DOHH2 (cell line): ENCODE measurements at regions not wholly inside any gene's neighbourhood (a gene's known extent, or its start where the extent isn't known, plus 50 kb on each side); places are given as distances from the start of the nearest gene placed in this dataset.
A peak's percentile ranks its signal among the peaks of the same experiment; 100 is the strongest.

Experiments
- H3F3A ChIP-seq: fragments of 200-600 bp; sonication (generic), shearing (Covaris generic); 2 replicates; pipeline ENCODE4 v1.6.0; 2016; ENCODE audit warnings: antibody characterized with exemption, mild to moderate bottlenecking; ENCODE audit not compliant: control insufficient read depth, insufficient read depth
- H3K27ac ChIP-seq: fragments of 200-600 bp; sonication (generic); 2 replicates; pipeline ENCODE4 v1.5.1; 2014; ENCODE audit warnings: low read depth, mild to moderate bottlenecking, low read length, moderate library complexity
- H3K27me3 ChIP-seq: fragments of 200-600 bp; sonication (generic); 2 replicates; pipeline ENCODE4 v1.6.1; 2014; ENCODE audit warnings: mild to moderate bottlenecking, low read length, mixed read lengths; ENCODE audit not compliant: control insufficient read depth
- H3K36me3 ChIP-seq: fragments of 200-600 bp; sonication (generic); 2 replicates; pipeline ENCODE4 v1.6.1; 2014; ENCODE audit warnings: mild to moderate bottlenecking, low read length, moderate library complexity, mixed read lengths; ENCODE audit not compliant: control insufficient read depth
- H3K4me1 ChIP-seq: fragments of 200-600 bp; sonication (generic); 2 replicates; pipeline ENCODE4 v1.6.1; 2014; ENCODE audit warnings: mild to moderate bottlenecking, low read length, mixed read lengths; ENCODE audit not compliant: control insufficient read depth
- H3K4me2 ChIP-seq: fragments of 200-600 bp; sonication (generic); 2 replicates; pipeline ENCODE4 v1.6.0; 2014; ENCODE audit warnings: mild to moderate bottlenecking, low read length, moderate library complexity
- H3K4me3 ChIP-seq: fragments of 200-600 bp; sonication (generic); 2 replicates; pipeline ENCODE4 v1.5.1; 2014; ENCODE audit warnings: mild to moderate bottlenecking, low read length, mixed read lengths
- H3K79me2 ChIP-seq: fragments of 200-600 bp; sonication (generic); 2 replicates; pipeline ENCODE4 v1.6.1; 2014; ENCODE audit warnings: mild to moderate bottlenecking, low read length, mixed read lengths; ENCODE audit not compliant: control insufficient read depth
- H3K9me2 ChIP-seq: fragments of 200-600 bp; sonication (generic); replicated peaks from 2 replicates; pipeline ENCODE4 v1.6.1; 2014; ENCODE audit warnings: mild to moderate bottlenecking, low read length, mixed read lengths; ENCODE audit not compliant: control insufficient read depth
- H3K9me3 ChIP-seq: fragments of 200-600 bp; sonication (generic); 2 replicates; pipeline ENCODE4 v1.6.1; 2014; ENCODE audit warnings: antibody characterized with exemption, low read length, mixed read lengths; ENCODE audit not compliant: control insufficient read depth, insufficient read depth
- H4K20me1 ChIP-seq: fragments of 200-600 bp; sonication (generic); 2 replicates; pipeline ENCODE4 v1.6.0; 2014; ENCODE audit warnings: low read depth, mild to moderate bottlenecking, antibody characterized with exemption, low read length, moderate library complexity; ENCODE audit not compliant: control insufficient read depth, insufficient read depth
- CTCF ChIP-seq: fragments of 200-600 bp; sonication (generic); IDR thresholded peaks from one replicate; pipeline ENCODE4 v1.5.1; 2014; ENCODE audit warnings: antibody characterized with exemption, mild to moderate bottlenecking, low read depth, low read length; ENCODE audit not compliant: poor library complexity, severe bottlenecking
- EZH2phosphoT487 ChIP-seq: fragments of 200-600 bp; sonication (generic); IDR thresholded peaks from 2 replicates; pipeline ENCODE4 v1.6.1; 2017; ENCODE audit warnings: borderline replicate concordance, mild to moderate bottlenecking, antibody characterized with exemption, low read length, moderate library complexity, mixed read lengths

- Histone ChIP-seq H3K4me3 (no peak overlapping the region), H3K4me2 (no peak overlapping the region), H3K36me3 (no peaks in the 10 kb centered on the region), H4K20me1 (no peaks in the 10 kb centered on the region), H3F3A (no peaks in the 10 kb centered on the region), H3K27me3 (no peaks in the 10 kb centered on the region; the same call in 1 of the 2 replicates), H3K27ac (no peak overlapping the region), H3K79me2 (no peaks in the 10 kb centered on the region), H3K4me1 (peaks cover 11% of the 10 kb centered on the region), H3K9me3 (no peaks in the 10 kb centered on the region), H3K9me2 (no peaks in the 10 kb centered on the region)
- TF ChIP-seq CTCF (no peak), EZH2phosphoT487 (no peak)
These were observed 73.9 kb upstream of the USP24 start for GRCh38 chr1:55289042-55289441.

GRCh38 chr1:55288245-55288644 is 73.1 kb upstream of the USP24 start:
- H3K4me1 ChIP-seq, result peaks cover 11% of the 10 kb centered on the region
- peak overlapping the region; percentile 14; the same call in 1 of the 2 replicates for H3K4me3 ChIP-seq
- no peaks in the 10 kb centered on the region for H4K20me1 ChIP-seq
- H3K9me3 ChIP-seq, result no peaks in the 10 kb centered on the region
- H3K27me3 ChIP-seq, result no peaks in the 10 kb centered on the region; the same call in 1 of the 2 replicates
- H3K27ac ChIP-seq, result no peak overlapping the region
- H3F3A ChIP-seq, result no peaks in the 10 kb centered on the region
- TF ChIP-seq EZH2phosphoT487 (no peak), CTCF (no peak)
- H3K36me3 ChIP-seq, result no peaks in the 10 kb centered on the region
- H3K9me2 ChIP-seq, result no peaks in the 10 kb centered on the region
- H3K79me2 ChIP-seq, result no peaks in the 10 kb centered on the region
- peak overlapping the region; percentile 46 for H3K4me2 ChIP-seq

- Histone ChIP-seq H3K4me1 (peaks cover 11% of the 10 kb centered on the region), H3K4me2 (peak overlapping the region; percentile 46), H3K36me3 (no peaks in the 10 kb centered on the region), H3K9me2 (no peaks in the 10 kb centered on the region), H3K9me3 (no peaks in the 10 kb centered on the region), H4K20me1 (no peaks in the 10 kb centered on the region), H3F3A (no peaks in the 10 kb centered on the region), H3K27ac (no peak overlapping the region), H3K4me3 (no peak overlapping the region), H3K79me2 (no peaks in the 10 kb centered on the region), H3K27me3 (no peaks in the 10 kb centered on the region; the same call in 1 of the 2 replicates)
- no peak for TF ChIP-seq EZH2phosphoT487
These were observed 72.6 kb upstream of the USP24 start for GRCh38 chr1:55287723-55288122.

- Histone ChIP-seq H3K4me1 (peaks cover 11% of the 10 kb centered on the region), H4K20me1 (no peaks in the 10 kb centered on the region), H3K27me3 (peaks cover 3% of the 10 kb centered on the region; the same call in 1 of the 2 replicates), H3K79me2 (no peaks in the 10 kb centered on the region), H3K27ac (no peak overlapping the region), H3K4me2 (no peak overlapping the region), H3K9me3 (no peaks in the 10 kb centered on the region), H3F3A (no peaks in the 10 kb centered on the region), H3K36me3 (no peaks in the 10 kb centered on the region), H3K4me3 (no peak overlapping the region), H3K9me2 (no peaks in the 10 kb centered on the region)
- TF ChIP-seq CTCF (no peak), EZH2phosphoT487 (no peak)
These were observed 71.9 kb upstream of the USP24 start for GRCh38 chr1:55286856-55287602.
